Subcutaneous abdominal adipose tissue (tissue), 5 donors: ENCODE measurements at regions not wholly inside any gene's neighbourhood (a gene's known extent, or its start where the extent isn't known, plus 50 kb on each side); places are given as distances from the start of the nearest gene placed in this dataset.

Source experiments
- H3K27ac ChIP-seq: one replicate; pipeline ENCODE4 v1.7.0; 2013; ENCODE audit warnings: low read depth, mild to moderate bottlenecking, inconsistent platforms, low read length, moderate library complexity
- H3K27me3 ChIP-seq, 5 donors: one replicate each; pipeline ENCODE4 v1.7.0; 2013; ENCODE audit warnings: low read length in 5 of 5, inconsistent platforms in 1 of 5; ENCODE audit not compliant: control insufficient read depth in 5 of 5, insufficient read depth in 4 of 5
- H3K36me3 ChIP-seq, 5 donors: one replicate each; pipeline ENCODE4 v1.7.0; 2013; ENCODE audit warnings: low read length in 5 of 5; ENCODE audit not compliant: control insufficient read depth in 5 of 5, insufficient read depth in 5 of 5
- H3K4me1 ChIP-seq, 5 donors: one replicate each; pipeline ENCODE4 v1.7.0; 2013; ENCODE audit warnings: low read length in 5 of 5, mild to moderate bottlenecking in 3 of 5, moderate library complexity in 1 of 5; ENCODE audit not compliant: control insufficient read depth in 5 of 5, insufficient read depth in 5 of 5
- H3K4me3 ChIP-seq, 5 donors: one replicate each; pipeline ENCODE4 v1.7.0; 2013; ENCODE audit warnings: low read length in 5 of 5, low read depth in 1 of 5
- H3K9ac ChIP-seq, 5 donors: one replicate each; pipeline ENCODE4 v1.7.0; 2013; ENCODE audit warnings: low read length in 5 of 5, mild to moderate bottlenecking in 4 of 5, moderate library complexity in 3 of 5
- H3K9me3 ChIP-seq, 5 donors: one replicate each; pipeline ENCODE4 v1.7.0; 2013; ENCODE audit warnings: low read length in 5 of 5; ENCODE audit not compliant: control insufficient read depth in 5 of 5
- donor health status: healthy.
- donor health status: healthy.
- donor health status: healthy.
- donor health status: healthy.
- donor health status: healthy.

DNA sequence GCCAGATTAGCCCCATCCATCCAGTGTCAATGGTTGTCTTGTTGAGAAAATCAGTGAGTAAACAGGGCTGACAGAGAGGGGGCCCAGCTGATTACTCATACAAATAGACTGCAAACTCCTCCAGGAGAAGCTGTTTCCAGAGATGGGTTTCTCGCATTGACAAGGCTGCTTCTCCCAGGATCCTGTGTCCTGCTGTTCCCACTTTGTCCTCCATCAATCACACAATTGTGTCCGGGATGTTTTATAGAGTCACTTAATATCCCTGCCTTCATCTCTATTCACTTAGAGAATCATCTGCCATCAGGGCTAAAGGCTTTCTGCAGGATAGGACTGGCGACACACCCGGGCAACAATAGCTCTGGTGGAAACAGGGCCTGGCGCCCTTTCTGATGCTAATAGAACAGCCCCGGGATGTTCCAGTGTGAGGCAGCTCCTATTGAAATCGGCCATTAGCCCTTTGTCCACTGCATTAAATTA lies 71.7 kb upstream of the TBCA start:
- H3K27me3 ChIP-seq: peaks cover 0 to 3% (median 0%) of the 10 kb centered on the region in 5 donors
- no peak overlapping the region for H3K9ac ChIP-seq
- no peak overlapping the region for H3K4me3 ChIP-seq
- peaks cover 0 to 35% (median 31%) of the 10 kb centered on the region in 5 donors for H3K4me1 ChIP-seq
- no peak overlapping the region for H3K27ac ChIP-seq
- H3K36me3 ChIP-seq: no peaks in the 10 kb centered on the region
- H3K9me3 ChIP-seq: no peaks in the 10 kb centered on the region

- Histone ChIP-seq H3K27me3 (no peaks in the 10 kb centered on the region), H3K4me1 (peaks cover 0 to 27% (median 24%) of the 10 kb centered on the region in 5 donors), H3K9me3 (no peaks in the 10 kb centered on the region), H3K9ac (no peak overlapping the region), H3K36me3 (no peaks in the 10 kb centered on the region), H3K4me3 (no peak overlapping the region), H3K27ac (no peak overlapping the region)
Observed at GRCh38 chr5:77847129-77847460, 71.0 kb upstream of the TBCA start.

GRCh38 chr5:77846422-77847128 lies 70.4 kb upstream of the TBCA start:
- Histone ChIP-seq H3K9ac (no peak overlapping the region), H3K4me1 (peaks cover 0 to 23% (median 21%) of the 10 kb centered on the region in 5 donors), H3K27me3 (no peaks in the 10 kb centered on the region), H3K27ac (no peak overlapping the region), H3K4me3 (no peak overlapping the region), H3K9me3 (no peaks in the 10 kb centered on the region), H3K36me3 (no peaks in the 10 kb centered on the region)

- Histone ChIP-seq H3K4me3 (peak overlapping the region in 2 of 5 donors; percentile 79 to 84), H3K27ac (no peak overlapping the region), H3K36me3 (no peaks in the 10 kb centered on the region), H3K27me3 (no peaks in the 10 kb centered on the region), H3K4me1 (peaks cover 0 to 16% (median 15%) of the 10 kb centered on the region in 5 donors), H3K9ac (no peak overlapping the region), H3K9me3 (no peaks in the 10 kb centered on the region)
Observed at GRCh38 chr5:77845324-77845646, 69.1 kb upstream of the TBCA start.

- H3K27ac ChIP-seq: no peak overlapping the region
- H3K9ac ChIP-seq: peak overlapping the region in 3 of 5 donors; percentile 21 to 79 (median 58)
- H3K9me3 ChIP-seq: no peaks in the 10 kb centered on the region
- H3K27me3 ChIP-seq: no peaks in the 10 kb centered on the region
- H3K4me3 ChIP-seq: peak overlapping the region; percentile 55 to 86 (median 79)
- peaks cover 0 to 16% (median 15%) of the 10 kb centered on the region in 5 donors for H3K4me1 ChIP-seq
- H3K36me3 ChIP-seq: no peaks in the 10 kb centered on the region
Observed at GRCh38 chr5:77844623-77845323, 68.6 kb upstream of the TBCA start.

DNA sequence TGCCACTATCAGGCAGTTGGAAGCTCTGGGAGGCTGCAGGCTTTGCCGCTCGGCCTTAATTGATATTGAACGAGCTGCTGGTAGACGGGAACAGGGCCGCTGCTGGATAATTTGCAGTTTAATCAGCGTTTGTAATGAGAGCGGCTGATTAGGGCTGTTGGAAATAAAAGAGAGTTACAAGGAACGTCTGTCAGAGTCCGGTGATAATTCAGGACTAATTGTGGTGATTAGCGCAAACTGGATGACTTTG lies 68.2 kb upstream of the TBCA start:
- peak overlapping the region; percentile 55 to 86 (median 79) for H3K4me3 ChIP-seq

GRCh38 chr5:77843570-77844372 lies 67.6 kb upstream of the TBCA start:
- Histone ChIP-seq H3K9me3 (no peaks in the 10 kb centered on the region), H3K27me3 (no peaks in the 10 kb centered on the region), H3K36me3 (no peaks in the 10 kb centered on the region), H3K4me1 (peaks cover 0 to 16% (median 15%) of the 10 kb centered on the region in 5 donors), H3K9ac (peak overlapping the region in 4 of 5 donors; percentile 17 to 79 (median 40)), H3K4me3 (peak overlapping the region; percentile 55 to 86 (median 79)), H3K27ac (no peak overlapping the region)

More for the DNA sequence above, 68.2 kb upstream of the TBCA start:
- H3K27me3 ChIP-seq: no peaks in the 10 kb centered on the region
- peaks cover 0 to 16% (median 15%) of the 10 kb centered on the region in 5 donors for H3K4me1 ChIP-seq
- H3K27ac ChIP-seq: no peak overlapping the region
- H3K9ac ChIP-seq: peak overlapping the region in 4 of 5 donors; percentile 17 to 79 (median 40)
- H3K9me3 ChIP-seq: no peaks in the 10 kb centered on the region
- no peaks in the 10 kb centered on the region for H3K36me3 ChIP-seq

DNA sequence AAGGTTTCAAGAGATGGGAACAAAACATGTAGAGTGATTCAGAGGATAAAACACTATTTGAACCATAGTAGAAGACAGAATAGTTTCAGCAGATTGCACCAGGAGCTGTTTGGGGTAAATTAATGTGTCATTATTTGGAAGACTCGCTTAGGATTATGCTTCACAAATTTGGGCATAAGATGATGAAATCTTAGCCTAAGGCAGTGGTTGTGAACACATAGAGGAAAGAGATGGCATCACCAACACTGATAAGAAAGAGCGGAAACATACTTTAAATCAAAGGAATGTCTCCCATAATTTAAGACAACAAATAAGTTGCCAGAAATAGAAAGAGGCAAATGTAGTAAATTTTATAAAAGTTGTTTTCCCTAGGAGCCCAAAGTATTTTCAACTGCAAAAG lies 66.1 kb upstream of the TBCA start:
- no peaks in the 10 kb centered on the region for H3K36me3 ChIP-seq
- H3K9me3 ChIP-seq: no peaks in the 10 kb centered on the region
- no peak overlapping the region for H3K27ac ChIP-seq
- peaks cover 0 to 16% (median 15%) of the 10 kb centered on the region in 5 donors for H3K4me1 ChIP-seq
- H3K9ac ChIP-seq: no peak overlapping the region
- H3K4me3 ChIP-seq: no peak overlapping the region
- no peaks in the 10 kb centered on the region for H3K27me3 ChIP-seq

DNA sequence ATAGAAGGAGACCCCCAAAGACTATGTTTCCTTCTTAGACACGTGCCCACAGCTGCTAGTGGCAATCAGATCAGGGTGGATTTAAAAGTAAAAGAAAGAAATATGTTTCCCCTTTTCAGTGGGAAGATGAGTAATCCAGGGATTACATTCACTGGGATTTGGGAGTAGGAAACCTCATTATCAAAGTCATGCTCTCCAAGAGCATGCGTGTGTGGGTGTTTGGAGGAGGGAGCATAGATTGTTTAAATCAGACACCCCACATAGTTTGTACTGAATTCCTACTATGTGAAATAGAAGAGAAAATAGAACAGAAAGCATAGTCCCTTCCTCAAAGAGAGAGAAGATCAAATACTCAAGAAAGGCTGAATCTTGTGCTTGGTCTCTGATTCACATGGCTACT lies 65.5 kb upstream of the TBCA start:
- Histone ChIP-seq H3K9me3 (no peaks in the 10 kb centered on the region), H3K27ac (no peak overlapping the region), H3K36me3 (no peaks in the 10 kb centered on the region), H3K9ac (no peak overlapping the region), H3K4me1 (peaks cover 0 to 16% (median 15%) of the 10 kb centered on the region in 5 donors), H3K27me3 (no peaks in the 10 kb centered on the region), H3K4me3 (no peak overlapping the region)

DNA sequence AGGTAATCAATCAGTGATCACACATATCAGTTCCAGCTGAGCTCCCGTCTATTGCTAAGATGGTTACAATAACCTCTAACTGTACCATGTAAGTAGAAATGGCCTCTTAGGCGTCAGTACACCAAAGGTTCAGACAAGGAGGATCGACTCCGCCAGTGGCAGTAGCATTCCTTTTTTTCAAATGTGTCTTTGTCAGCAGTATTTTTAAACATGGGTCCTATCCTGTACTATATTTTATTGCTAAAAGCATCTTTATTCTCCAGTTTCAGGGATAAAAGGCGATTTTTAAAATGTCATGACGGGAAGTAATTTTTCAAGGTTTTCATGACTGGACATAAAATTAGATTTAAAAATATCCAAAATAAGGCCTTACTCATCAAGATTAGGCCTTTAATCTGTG lies 64.8 kb upstream of the TBCA start:
- H3K27ac ChIP-seq: no peak overlapping the region
- no peaks in the 10 kb centered on the region for H3K27me3 ChIP-seq
- H3K9ac ChIP-seq: no peak overlapping the region
- H3K4me3 ChIP-seq: no peak overlapping the region
- H3K9me3 ChIP-seq: no peaks in the 10 kb centered on the region
- H3K4me1 ChIP-seq: peaks cover 0 to 16% (median 15%) of the 10 kb centered on the region in 5 donors
- H3K36me3 ChIP-seq: no peaks in the 10 kb centered on the region
